NOMO-1 treated with DMSO at 0.1 percent for 48 hours (cell line): ENCODE measurements at regions not wholly inside any gene's neighbourhood (a gene's known extent, or its start where the extent isn't known, plus 50 kb on each side); places are given as distances from the start of the nearest gene placed in this dataset.

ENCODE experiments used
- DNase-seq: peaks from one replicate; lab custom pipeline; 2025; ENCODE audit not compliant: unreplicated experiment; lab: John Stamatoyannopoulos, UW

- no peak for DNase-seq
Observed at GRCh38 chr4:151992332-151993154, 231.7 kb upstream of the GATB start.

GRCh38 chr4:151991884-151992167, 231.0 kb upstream of the GATB start:
- DNase-seq, result no peak

- DNase-seq, result no peak
Observed at GRCh38 chr4:151991001-151991883, 230.4 kb upstream of the GATB start.

- DNase-seq, result no peak
Observed at GRCh38 chr4:151990201-151990600, 229.4 kb upstream of the GATB start.

GRCh38 chr4:151988591-151988990, 227.8 kb upstream of the GATB start:
- no peak for DNase-seq

- DNase-seq, result no peak
Observed at GRCh38 chr4:151987606-151988005, 226.8 kb upstream of the GATB start.

GRCh38 chr4:151983854-151984253, 223.0 kb upstream of the GATB start:
- DNase-seq, result no peak

GRCh38 chr4:151979819-151980218, 219.0 kb upstream of the GATB start:
- no peak for DNase-seq

- DNase-seq, result no peak
Observed at GRCh38 chr4:151968643-151969042, 207.8 kb upstream of the GATB start.

- DNase-seq, result no peak
Observed at GRCh38 chr4:151967074-151967473, 206.3 kb upstream of the GATB start.

- DNase-seq, result peak; percentile 70
Observed at GRCh38 chr4:151962138-151962823, 201.5 kb upstream of the GATB start.

GRCh38 chr4:151961456-151961855, 200.6 kb upstream of the GATB start:
- no peak for DNase-seq

GRCh38 chr4:151960449-151961230, 199.8 kb upstream of the GATB start:
- DNase-seq, result no peak

- DNase-seq, result no peak
Observed at GRCh38 chr4:151957153-151957552, 196.3 kb upstream of the GATB start.

GRCh38 chr4:151955721-151956380, 195.0 kb upstream of the GATB start:
- no peak for DNase-seq

- DNase-seq, result no peak
Observed at GRCh38 chr4:151953795-151954372, 193.1 kb upstream of the GATB start.

GRCh38 chr4:151953312-151953711, 192.5 kb upstream of the GATB start:
- DNase-seq, result no peak

GRCh38 chr4:151952711-151953254, 192.0 kb upstream of the GATB start:
- DNase-seq, result no peak

GRCh38 chr4:151952137-151952536, 191.3 kb upstream of the GATB start:
- DNase-seq, result no peak

- DNase-seq, result no peak
Observed at GRCh38 chr4:151951671-151952050, 190.9 kb upstream of the GATB start.
